ENCODE measurements at regions not wholly inside any gene's neighbourhood (a gene's known extent, or its start where the extent isn't known, plus 50 kb on each side); places are given as distances from the start of the nearest gene placed in this dataset.

GRCh38 chr10:62618054-62618453, 186.5 kb upstream of the ADO start:
- no peak for DNase-seq (ENCODE audit: low read depth)
- H3K4me3 ChIP-seq (ENCODE audit: low read depth, low read length), result no peak overlapping the region
- no peak for TF ChIP-seq CTCF (IDR thresholded peaks at IDR 0.05; ENCODE audit: insufficient read depth, low read depth, low read length)

- no peak overlapping the region for H3K4me3 ChIP-seq (ENCODE audit: low read depth, low read length)
- peak; percentile 96 for DNase-seq (ENCODE audit: low read depth)
- no peak for TF ChIP-seq CTCF (IDR thresholded peaks at IDR 0.05; ENCODE audit: insufficient read depth, low read depth, low read length)
Observed at GRCh38 chr10:62618576-62619412, 185.7 kb upstream of the ADO start.

GRCh38 chr10:62619413-62619738, 185.1 kb upstream of the ADO start:
- TF ChIP-seq CTCF (IDR thresholded peaks at IDR 0.05; ENCODE audit: insufficient read depth, low read depth, low read length), result no peak
- H3K4me3 ChIP-seq (ENCODE audit: low read depth, low read length), result no peak overlapping the region
- no peak for DNase-seq (ENCODE audit: low read depth)

- DNase-seq (ENCODE audit: low read depth), result no peak
- TF ChIP-seq CTCF (IDR thresholded peaks at IDR 0.05; ENCODE audit: insufficient read depth, low read depth, low read length), result no peak
- H3K4me3 ChIP-seq (ENCODE audit: low read depth, low read length), result no peak overlapping the region
Observed at GRCh38 chr10:62620491-62620890, 184.0 kb upstream of the ADO start.

GRCh38 chr10:62623223-62623622, 181.3 kb upstream of the ADO start:
- no peak for TF ChIP-seq CTCF (IDR thresholded peaks at IDR 0.05; ENCODE audit: insufficient read depth, low read depth, low read length)
- DNase-seq (ENCODE audit: low read depth), result no peak

GRCh38 chr10:62625484-62625883, 179.0 kb upstream of the ADO start:
- no peak for DNase-seq (ENCODE audit: low read depth)
- no peak overlapping the region for H3K4me3 ChIP-seq (ENCODE audit: low read depth, low read length)
- TF ChIP-seq CTCF (IDR thresholded peaks at IDR 0.05; ENCODE audit: insufficient read depth, low read depth, low read length), result no peak

More at GRCh38 chr10:62623223-62623622, 181.3 kb upstream of the ADO start:
- H3K4me3 ChIP-seq (ENCODE audit: low read depth, low read length), result no peak overlapping the region

GRCh38 chr10:62626079-62626478, 178.4 kb upstream of the ADO start:
- H3K4me3 ChIP-seq (ENCODE audit: low read depth, low read length), result no peak overlapping the region
- no peak for TF ChIP-seq CTCF (IDR thresholded peaks at IDR 0.05; ENCODE audit: insufficient read depth, low read depth, low read length)
- DNase-seq (ENCODE audit: low read depth), result no peak

Measured in fibroblast of villous mesenchyme (primary cell).